ENCODE measurements at regions not wholly inside any gene's neighbourhood (a gene's known extent, or its start where the extent isn't known, plus 50 kb on each side); places are given as distances from the start of the nearest gene placed in this dataset.
A peak's percentile ranks its signal among the peaks of the same experiment; 100 is the strongest.

- Mint-ChIP-seq H3K27ac (peak overlapping the region in 1 of 3 donors; percentile 57), H3K36me3 (no peaks in the 10 kb centered on the region), H3K4me1 (peaks cover 0 to 5% (median 1%) of the 10 kb centered on the region in 4 donors), H3K4me3 (no peak overlapping the region), H3K9me3 (peaks cover 0 to 2% (median 0%) of the 10 kb centered on the region in 7 donors), H3K27me3 (peaks cover 23% of the 10 kb centered on the region)
- no peaks in the 10 kb centered on the region for H3K27me3 ChIP-seq (ENCODE audit: control insufficient read depth, insufficient read depth, low read length)
- no peaks in the 10 kb centered on the region for H3K36me3 ChIP-seq (ENCODE audit: control insufficient read depth, insufficient read depth, low read length)
- H3K4me1 ChIP-seq (ENCODE audit: control insufficient read depth, insufficient read depth, low read length, poor library complexity, severe bottlenecking) = peaks cover 4% of the 10 kb centered on the region
- ATAC-seq (ENCODE audit: low read depth in 2 of 2) = no peak
- H3K4me3 ChIP-seq (ENCODE audit: low read depth, low read length) = no peak overlapping the region
- H3K9me3 ChIP-seq (ENCODE audit: control insufficient read depth in 2 of 2, low read length in 2 of 2) = no peaks in the 10 kb centered on the region
- no peak for DNase-seq
- H3K27ac ChIP-seq (ENCODE audit: insufficient read depth, low read length, poor library complexity, severe bottlenecking) = no peak overlapping the region
Observed at GRCh38 chr20:50459124-50459918, 50.9 kb upstream of the PTPN1 start.

- Histone ChIP-seq H3K36me3 (ENCODE audit: control insufficient read depth, insufficient read depth, low read length) (no peaks in the 10 kb centered on the region), H3K4me3 (ENCODE audit: low read depth, low read length) (no peak overlapping the region), H3K9me3 (ENCODE audit: control insufficient read depth in 2 of 2, low read length in 2 of 2) (no peaks in the 10 kb centered on the region), H3K27me3 (ENCODE audit: control insufficient read depth, insufficient read depth, low read length) (no peaks in the 10 kb centered on the region), H3K27ac (ENCODE audit: insufficient read depth, low read length, poor library complexity, severe bottlenecking) (no peak overlapping the region), H3K4me1 (ENCODE audit: control insufficient read depth, insufficient read depth, low read length, poor library complexity, severe bottlenecking) (peaks cover 7% of the 10 kb centered on the region)
- Mint-ChIP-seq H3K4me3 (no peak overlapping the region), H3K36me3 (no peaks in the 10 kb centered on the region), H3K27me3 (peaks cover 23% of the 10 kb centered on the region), H3K4me1 (peaks cover 0 to 6% (median 1%) of the 10 kb centered on the region in 4 donors), H3K27ac (no peak overlapping the region), H3K9me3 (peaks cover 0 to 2% (median 0%) of the 10 kb centered on the region in 7 donors)
- ATAC-seq (ENCODE audit: low read depth in 2 of 2) (no peak), DNase-seq (no peak)
Observed at GRCh38 chr20:50460115-50460607, 50.0 kb upstream of the PTPN1 start.

Data from CD4-positive, CD25-positive, alpha-beta regulatory T cell (primary cell).